HUES6 (cell line): ENCODE measurements at regions not wholly inside any gene's neighbourhood (a gene's known extent, or its start where the extent isn't known, plus 50 kb on each side); places are given as distances from the start of the nearest gene placed in this dataset.
"Not testable (repeated sequence)": the region's sequence is repeated elsewhere in the genome, so short reads cannot be mapped to it uniquely, and the experiment has no call there.

Experiments
- H3K27ac ChIP-seq: 2 replicates; pipeline ENCODE4 v1.7.0; 2013; ENCODE audit warnings: low read depth, mild to moderate bottlenecking, low read length, inconsistent platforms
- H3K27me3 ChIP-seq: 2 replicates; pipeline ENCODE4 v1.6.1; 2013; ENCODE audit warnings: low read length; ENCODE audit not compliant: control insufficient read depth, insufficient read depth
- H3K36me3 ChIP-seq: 2 replicates; pipeline ENCODE4 v1.6.1; 2013; ENCODE audit warnings: low read length; ENCODE audit not compliant: control insufficient read depth, insufficient read depth
- H3K4me1 ChIP-seq: 2 replicates; pipeline ENCODE4 v1.6.1; 2013; ENCODE audit warnings: low read length; ENCODE audit not compliant: control insufficient read depth, insufficient read depth
- H3K4me3 ChIP-seq: 2 replicates; pipeline ENCODE4 v1.5.1; 2013; ENCODE audit warnings: low read depth, low read length
- H3K9ac ChIP-seq: one replicate; pipeline ENCODE4 v1.6.1; 2013; ENCODE audit warnings: mild to moderate bottlenecking, low read length
- H3K9me3 ChIP-seq: 2 replicates; pipeline ENCODE4 v1.6.1; 2013; ENCODE audit warnings: low read depth, low read length; ENCODE audit not compliant: control insufficient read depth, insufficient read depth

DNA sequence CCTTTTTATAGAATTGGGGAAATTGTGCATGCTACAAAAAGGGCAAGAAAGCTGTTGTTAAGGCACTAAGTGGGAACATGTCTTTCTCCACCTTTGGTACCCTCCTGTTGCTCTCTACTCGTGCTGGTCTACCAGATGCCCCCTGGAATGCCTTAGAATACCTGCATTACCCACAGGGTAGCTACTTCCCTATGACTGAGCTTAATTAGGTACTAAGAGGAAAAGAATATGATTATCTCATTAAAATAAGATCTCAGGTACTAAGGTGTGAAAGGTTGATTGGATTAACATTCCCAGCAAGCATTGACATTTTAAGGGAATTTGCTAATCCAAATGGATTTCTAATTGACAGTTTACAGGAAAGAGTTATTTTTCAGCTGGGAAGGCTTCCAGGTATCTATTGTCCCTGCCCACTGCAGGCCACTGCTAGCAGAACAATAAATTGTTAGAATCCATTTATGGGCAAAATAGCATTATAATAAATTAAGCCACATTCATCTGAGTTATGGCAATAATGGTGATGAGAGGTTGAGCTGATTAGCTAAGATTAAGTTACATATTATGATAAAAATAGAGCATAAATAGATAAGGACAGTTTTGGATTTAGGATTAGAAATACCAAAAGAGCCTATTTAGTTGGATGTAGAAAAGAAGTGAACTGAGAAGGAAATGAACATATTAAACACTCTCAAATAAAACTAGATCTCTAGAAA lies 67.8 kb upstream of the GRIP1 start:
- no peaks in the 10 kb centered on the region for H3K36me3 ChIP-seq
- H3K27ac ChIP-seq: no peak overlapping the region
- no peak overlapping the region for H3K9ac ChIP-seq
- no peaks in the 10 kb centered on the region for H3K9me3 ChIP-seq
- H3K4me3 ChIP-seq: no peak overlapping the region
- H3K4me1 ChIP-seq: no peaks in the 10 kb centered on the region; the same call in 1 of the 2 replicates
- H3K27me3 ChIP-seq: no peaks in the 10 kb centered on the region

DNA sequence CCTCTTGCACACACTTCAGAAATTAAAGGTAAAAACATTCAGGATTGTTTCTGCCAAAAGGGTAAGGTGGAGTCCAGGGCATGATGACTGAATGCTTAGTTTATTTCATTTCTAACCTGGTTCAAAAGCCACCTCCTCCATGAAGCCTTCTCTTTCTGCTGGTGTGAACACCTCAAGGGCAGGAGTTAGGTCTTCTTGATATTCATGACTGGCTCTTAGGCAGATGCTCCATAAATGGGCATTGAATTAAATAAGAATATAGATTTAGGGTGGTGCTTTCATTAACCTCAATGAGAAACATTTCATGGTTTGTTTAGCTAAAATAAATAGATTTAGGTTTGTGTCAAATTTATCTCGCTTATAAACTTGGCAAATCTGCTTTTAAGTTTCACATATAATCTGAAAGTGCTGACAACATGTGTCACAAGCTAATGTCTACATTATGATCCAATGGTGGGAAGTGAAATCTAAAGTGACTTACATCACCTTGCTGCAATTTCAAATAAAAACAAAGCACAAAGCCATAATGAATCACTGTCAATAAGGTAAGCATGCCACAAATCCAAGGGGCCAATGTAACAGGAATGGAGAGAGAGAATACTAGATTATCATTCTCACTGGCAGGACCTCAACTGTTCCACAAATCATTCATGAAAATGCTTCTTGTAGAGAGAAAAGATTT lies 72.7 kb upstream of the GRIP1 start:
- no peaks in the 10 kb centered on the region for H3K36me3 ChIP-seq
- H3K9ac ChIP-seq: no peak overlapping the region
- H3K9me3 ChIP-seq: no peaks in the 10 kb centered on the region
- H3K4me3 ChIP-seq: no peak overlapping the region
- H3K27ac ChIP-seq: no peak overlapping the region
- no peaks in the 10 kb centered on the region for H3K27me3 ChIP-seq
- H3K4me1 ChIP-seq: peaks cover 3% of the 10 kb centered on the region; the same call in 1 of the 2 replicates

DNA sequence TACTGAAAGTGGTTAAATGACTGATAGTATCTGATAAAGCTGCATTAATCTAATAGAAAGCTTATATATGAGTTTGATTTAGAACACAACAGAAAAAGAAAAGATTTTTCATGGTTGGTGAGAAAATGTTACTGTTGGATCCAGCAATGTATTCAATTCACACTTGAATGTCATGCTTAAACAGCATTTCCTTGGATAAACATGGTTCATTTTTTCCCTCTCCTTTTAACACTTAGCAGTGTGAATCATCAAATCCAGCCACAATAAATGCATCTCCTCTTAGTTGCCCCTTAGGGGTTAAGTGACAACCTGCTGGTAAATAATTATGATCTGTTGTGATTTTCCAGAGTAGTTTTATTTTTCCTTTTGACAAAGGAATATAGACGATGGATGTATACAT lies 74.9 kb upstream of the GRIP1 start:
- Histone ChIP-seq H3K27me3 (no peaks in the 10 kb centered on the region), H3K4me3 (no peak overlapping the region), H3K36me3 (no peaks in the 10 kb centered on the region), H3K4me1 (peaks cover 3% of the 10 kb centered on the region; the same call in 1 of the 2 replicates), H3K27ac (no peak overlapping the region), H3K9ac (no peak overlapping the region), H3K9me3 (no peaks in the 10 kb centered on the region)

DNA sequence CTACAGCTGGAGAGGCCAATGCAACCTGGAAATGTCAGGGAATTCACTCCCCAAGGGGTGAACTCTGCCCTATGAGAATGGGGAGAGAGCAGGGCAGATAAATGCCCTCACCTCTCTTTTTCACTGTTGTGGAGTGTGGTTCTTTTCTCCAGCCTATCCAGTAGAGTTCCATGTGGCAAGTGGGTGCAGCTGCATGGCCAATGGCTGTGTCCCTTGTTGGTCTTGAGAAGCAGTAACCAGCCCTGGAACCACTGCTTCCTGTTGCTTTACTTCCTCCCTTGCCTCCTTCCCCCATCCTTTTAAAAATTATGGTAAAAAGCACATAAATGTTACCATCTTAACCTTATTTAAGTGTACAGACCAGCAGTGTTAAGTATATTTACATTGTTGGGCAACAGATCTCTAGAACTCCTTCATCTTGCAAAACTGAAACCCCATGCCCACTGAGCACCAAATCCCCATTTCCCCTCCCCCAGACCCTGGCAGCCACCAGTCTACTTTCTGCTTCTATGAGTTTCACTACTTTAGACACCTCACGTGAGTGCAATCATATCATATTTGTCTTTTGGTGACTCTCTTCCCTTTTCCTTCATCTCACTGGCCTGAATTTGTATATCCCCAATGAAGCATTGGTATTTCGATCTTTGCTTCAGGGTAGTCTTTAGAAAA lies 77.0 kb upstream of the GRIP1 start:
- H3K27ac ChIP-seq: no peak overlapping the region
- H3K4me1 ChIP-seq: peaks cover 3% of the 10 kb centered on the region; the same call in 1 of the 2 replicates
- H3K9me3 ChIP-seq: peaks cover 1% of the 10 kb centered on the region; the same call in 1 of the 2 replicates
- no peaks in the 10 kb centered on the region for H3K36me3 ChIP-seq
- no peak overlapping the region for H3K9ac ChIP-seq
- H3K4me3 ChIP-seq: no peak overlapping the region
- H3K27me3 ChIP-seq: no peaks in the 10 kb centered on the region

DNA sequence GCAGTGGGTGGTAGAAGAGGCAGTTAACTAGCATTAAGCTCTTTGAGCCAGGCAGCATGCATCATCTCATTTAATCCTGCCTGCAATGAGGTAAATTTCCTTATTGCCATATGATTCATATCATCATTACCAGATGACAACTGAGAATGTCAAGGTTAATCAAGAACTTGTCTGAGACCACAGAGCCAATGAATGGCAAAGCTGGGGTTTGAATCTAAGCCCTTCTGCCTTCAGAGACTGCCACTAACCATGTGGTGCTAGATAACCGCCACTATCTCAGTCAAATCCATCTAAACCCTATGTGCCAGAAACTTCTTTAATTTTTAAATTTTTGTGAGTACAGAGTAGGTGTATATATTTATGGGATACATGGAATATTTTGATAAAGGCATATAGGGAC lies 77.8 kb upstream of the GRIP1 start:
- Histone ChIP-seq H3K27me3 (no peaks in the 10 kb centered on the region), H3K9me3 (peaks cover 3% of the 10 kb centered on the region; the same call in 1 of the 2 replicates)

DNA sequence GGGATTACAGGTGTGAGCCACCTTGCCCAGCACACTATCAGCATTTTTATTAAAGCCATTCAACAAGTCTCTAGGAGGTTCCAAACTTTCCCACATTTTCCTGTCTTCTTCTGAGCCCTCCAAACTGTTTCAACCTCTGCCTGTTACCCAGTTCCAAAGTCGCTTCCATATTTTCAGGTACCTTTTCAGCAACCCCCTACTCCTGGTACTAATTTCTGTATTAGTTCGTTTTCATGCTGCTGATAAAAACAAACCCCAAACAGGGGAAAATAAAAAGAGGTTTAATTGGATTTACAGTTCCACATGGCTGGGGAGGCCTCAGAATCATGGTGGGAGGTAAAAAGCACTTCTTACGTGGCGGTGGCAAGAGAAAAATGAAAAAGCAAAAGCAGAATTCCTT lies 81.2 kb upstream of the GRIP1 start:
- not testable (repeated sequence) for H3K4me1 ChIP-seq, H3K4me3 ChIP-seq, H3K9ac ChIP-seq, H3K27ac ChIP-seq, H3K9me3 ChIP-seq, H3K36me3 ChIP-seq, H3K27me3 ChIP-seq

More for the DNA sequence above, 77.8 kb upstream of the GRIP1 start:
- no peak overlapping the region for H3K9ac ChIP-seq
- H3K27ac ChIP-seq: no peak overlapping the region
- H3K4me3 ChIP-seq: no peak overlapping the region
- peaks cover 3% of the 10 kb centered on the region; the same call in 1 of the 2 replicates for H3K4me1 ChIP-seq
- H3K36me3 ChIP-seq: no peaks in the 10 kb centered on the region

DNA sequence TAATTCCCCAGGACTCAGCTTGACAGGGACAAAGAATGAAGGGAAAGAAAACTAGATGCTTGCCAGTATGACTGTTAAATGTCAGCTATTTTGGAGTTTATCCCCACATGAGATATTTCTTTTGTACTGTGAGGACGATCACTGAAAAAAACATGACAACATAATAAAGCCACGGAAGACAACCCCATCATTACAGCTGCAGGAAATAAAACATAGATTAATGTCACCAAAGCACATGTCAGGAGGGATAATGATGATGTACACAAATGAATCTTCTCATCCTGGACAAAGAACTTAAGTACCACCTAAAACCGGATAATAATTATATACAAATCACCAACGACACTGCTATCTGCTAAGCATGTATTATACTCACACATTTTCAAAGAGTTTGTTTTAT lies 84.6 kb upstream of the GRIP1 start:
- H3K9ac ChIP-seq: no peak overlapping the region
- H3K4me1 ChIP-seq: peaks cover 5% of the 10 kb centered on the region; the same call in 1 of the 2 replicates
- H3K27ac ChIP-seq: no peak overlapping the region
- H3K27me3 ChIP-seq: no peaks in the 10 kb centered on the region
- H3K36me3 ChIP-seq: no peaks in the 10 kb centered on the region
- H3K9me3 ChIP-seq: peaks cover 3% of the 10 kb centered on the region; the same call in 1 of the 2 replicates
- no peak overlapping the region for H3K4me3 ChIP-seq

DNA sequence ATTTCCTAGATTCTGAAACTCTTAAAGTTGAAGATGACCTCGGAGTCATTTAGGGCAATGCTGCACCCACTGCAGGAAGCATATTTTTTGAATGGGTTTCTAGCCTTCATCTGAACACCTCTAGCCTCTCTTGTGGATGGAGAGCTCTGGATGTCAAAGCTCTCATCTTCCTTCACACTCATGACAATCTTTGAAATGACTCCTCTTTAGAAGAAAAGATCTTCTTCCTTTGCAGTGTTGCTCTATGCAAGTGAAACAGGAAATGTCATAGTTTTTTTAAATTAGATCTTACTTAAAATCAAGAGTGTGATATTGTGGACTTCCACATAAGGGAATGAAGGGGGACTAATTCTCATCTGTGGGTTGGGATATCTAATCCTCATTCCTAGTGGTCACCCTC lies 86.3 kb upstream of the GRIP1 start:
- H3K27me3 ChIP-seq: no peaks in the 10 kb centered on the region
- peaks cover 3% of the 10 kb centered on the region; the same call in 1 of the 2 replicates for H3K9me3 ChIP-seq
- peaks cover 5% of the 10 kb centered on the region; the same call in 1 of the 2 replicates for H3K4me1 ChIP-seq
- no peak overlapping the region for H3K4me3 ChIP-seq
- no peak overlapping the region for H3K9ac ChIP-seq
- no peaks in the 10 kb centered on the region for H3K36me3 ChIP-seq
- no peak overlapping the region for H3K27ac ChIP-seq

DNA sequence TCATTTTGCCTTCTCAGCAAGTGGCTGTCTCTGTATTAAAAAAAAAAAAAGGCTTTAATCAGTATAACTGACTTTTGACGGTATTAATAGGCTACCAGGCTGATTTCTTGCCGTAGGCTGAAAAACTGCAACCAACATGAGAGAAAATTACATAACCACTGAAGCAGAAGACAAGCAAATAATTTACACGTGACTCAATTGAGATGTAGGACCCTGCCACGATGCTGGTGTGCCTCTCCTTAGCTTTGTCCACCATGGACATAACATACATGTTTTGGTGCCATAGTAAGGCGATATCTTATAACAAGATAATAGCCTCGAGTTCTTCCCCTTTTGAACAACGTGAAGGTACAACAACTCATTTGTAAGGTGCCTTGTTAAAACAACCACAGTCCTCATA lies 88.7 kb upstream of the GRIP1 start:
- Histone ChIP-seq H3K4me1 (peaks cover 5% of the 10 kb centered on the region; the same call in 1 of the 2 replicates), H3K4me3 (no peak overlapping the region), H3K36me3 (no peaks in the 10 kb centered on the region), H3K27me3 (no peaks in the 10 kb centered on the region), H3K27ac (no peak overlapping the region), H3K9me3 (no peaks in the 10 kb centered on the region), H3K9ac (no peak overlapping the region)

DNA sequence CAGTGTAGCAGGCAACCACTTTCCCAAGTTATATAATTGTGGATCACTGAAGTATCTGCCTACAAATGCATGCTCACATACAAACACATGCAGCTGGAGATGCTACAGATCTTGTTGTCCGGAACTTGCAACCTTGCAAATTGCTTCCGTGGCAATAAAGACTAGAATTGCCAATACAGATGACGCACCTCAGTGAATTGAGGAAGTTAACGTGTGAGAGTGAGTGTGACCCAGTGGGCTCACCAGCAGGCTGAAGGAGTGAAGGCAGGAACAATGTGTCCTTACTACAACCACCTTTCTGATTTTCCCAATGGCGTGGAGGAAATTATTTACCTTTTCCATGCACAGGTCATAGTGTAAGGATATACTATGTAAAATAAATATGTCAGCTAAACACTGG lies 89.4 kb upstream of the GRIP1 start:
- Histone ChIP-seq H3K9ac (no peak overlapping the region), H3K36me3 (no peaks in the 10 kb centered on the region), H3K27ac (no peak overlapping the region), H3K27me3 (no peaks in the 10 kb centered on the region), H3K4me1 (peaks cover 5% of the 10 kb centered on the region; the same call in 1 of the 2 replicates), H3K9me3 (no peaks in the 10 kb centered on the region), H3K4me3 (no peak overlapping the region)

DNA sequence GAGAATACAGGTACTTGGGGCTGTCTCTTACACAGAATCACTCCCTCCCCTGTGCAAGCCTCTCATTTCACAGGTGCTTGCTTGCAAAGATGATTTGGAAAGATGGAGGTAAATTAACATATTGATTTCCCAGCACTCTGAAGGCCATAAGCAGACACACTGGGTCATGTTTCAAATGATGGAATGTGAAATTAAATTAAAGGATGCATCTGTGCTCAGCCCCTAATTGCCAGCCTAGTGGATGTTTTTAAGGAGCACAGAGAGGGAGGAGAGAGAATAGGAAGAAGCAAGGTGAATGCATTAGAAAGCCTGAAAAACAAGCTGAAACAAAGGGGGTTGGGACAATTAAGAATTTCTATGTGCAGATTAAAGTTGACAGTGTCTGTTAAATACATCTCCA lies 96.1 kb upstream of the GRIP1 start:
- no peak overlapping the region for H3K4me3 ChIP-seq
- H3K36me3 ChIP-seq: no peaks in the 10 kb centered on the region
- no peaks in the 10 kb centered on the region for H3K9me3 ChIP-seq
- no peaks in the 10 kb centered on the region; the same call in 1 of the 2 replicates for H3K27me3 ChIP-seq
- H3K4me1 ChIP-seq: peaks cover 5% of the 10 kb centered on the region
- H3K27ac ChIP-seq: no peak overlapping the region
- H3K9ac ChIP-seq: no peak overlapping the region
